HK-2 (cell line): ENCODE measurements at regions not wholly inside any gene's neighbourhood (a gene's known extent, or its start where the extent isn't known, plus 50 kb on each side); places are given as distances from the start of the nearest gene placed in this dataset.
"Not testable (repeated sequence)": the region's sequence is repeated elsewhere in the genome, so short reads cannot be mapped to it uniquely, and the experiment has no call there.

ENCODE experiments used
- DNase-seq: peaks from one replicate; pipeline ENCODE4 v3.0.0-alpha.2; 2018; ENCODE audit not compliant: unreplicated experiment

DNA sequence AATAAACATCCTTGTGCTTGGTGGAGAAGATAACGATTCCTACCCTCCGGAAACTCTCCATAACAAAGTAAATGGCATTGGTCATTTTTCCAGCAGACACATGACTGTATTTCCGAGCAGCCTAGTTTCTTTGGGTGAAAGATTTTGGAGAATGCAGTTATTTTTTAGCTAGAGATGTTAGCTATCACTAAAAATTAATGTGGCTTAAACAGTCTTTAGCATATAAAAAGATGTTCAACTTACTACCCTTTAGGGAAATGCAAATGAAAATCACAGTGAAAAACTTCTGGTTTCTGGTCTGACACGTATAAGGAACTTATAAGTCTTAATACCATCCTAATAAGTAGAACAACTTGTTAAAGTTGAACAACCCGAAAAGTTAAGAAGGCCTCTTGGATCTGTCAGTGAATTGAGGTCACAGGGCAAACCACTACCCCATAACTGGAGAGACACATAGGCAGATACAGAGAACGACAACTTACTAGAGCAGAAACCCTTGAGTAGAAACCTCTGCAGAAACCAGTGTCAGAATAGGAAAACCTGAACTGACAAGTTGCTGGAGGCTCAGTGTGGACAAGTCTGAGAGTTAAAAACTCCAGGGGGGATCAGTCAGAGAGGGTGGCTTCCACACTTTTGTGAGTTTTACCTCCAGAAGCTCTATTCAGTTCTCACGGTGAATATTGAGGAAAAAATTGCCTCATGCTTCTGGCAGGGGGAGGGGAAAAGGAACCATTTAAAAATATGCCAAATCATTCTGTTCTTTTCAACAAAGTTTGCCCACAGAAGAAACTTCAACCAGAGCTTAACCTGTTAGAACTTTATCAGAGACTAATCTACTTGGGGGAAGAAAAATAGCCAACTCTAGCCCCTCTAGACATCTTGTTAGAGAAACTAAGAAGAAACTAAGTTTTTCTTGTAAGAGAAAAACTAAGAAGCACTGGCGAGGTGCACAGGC, 325.2 kb upstream of the RPS23 start:
- DNase-seq, result no peak

DNA sequence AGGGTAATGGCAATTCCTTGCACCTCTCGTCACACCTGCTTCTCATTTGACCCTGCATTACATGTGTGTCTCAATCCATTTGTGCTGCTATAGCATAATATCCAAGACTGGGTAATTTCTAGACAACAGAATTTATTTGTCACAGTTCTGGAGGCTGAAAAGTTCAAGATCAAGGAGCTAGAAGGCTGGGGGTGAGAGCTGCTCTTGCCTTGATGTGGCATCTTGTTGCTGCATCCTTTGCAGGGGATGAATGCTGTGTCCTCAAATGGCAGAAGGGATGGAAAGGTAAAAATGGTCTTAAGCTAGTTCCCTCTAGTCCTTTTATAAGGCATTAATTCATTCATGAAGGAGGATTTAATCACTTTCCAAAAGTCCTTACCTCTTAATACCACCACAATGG, 323.7 kb upstream of the RPS23 start:
- DNase-seq, result no peak

DNA sequence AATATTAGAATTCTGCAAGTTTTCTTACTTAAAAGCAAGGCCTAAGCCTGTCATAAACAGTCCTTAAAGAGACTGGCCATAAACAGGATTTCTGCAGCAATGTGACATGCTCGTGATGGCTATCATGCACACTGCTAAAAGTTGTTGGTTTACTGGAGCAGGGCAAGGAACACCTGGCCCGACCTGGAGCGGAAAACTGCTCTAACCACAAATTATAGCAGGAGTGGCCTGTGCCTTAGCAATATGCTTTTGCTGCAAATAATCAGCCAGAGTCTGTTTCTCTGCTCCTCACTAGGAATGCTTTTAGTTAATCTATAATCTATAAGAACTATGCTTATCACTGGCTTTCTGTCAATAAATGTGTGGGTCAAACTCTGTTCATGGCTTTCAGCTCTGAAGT, 322.9 kb upstream of the RPS23 start:
- DNase-seq, result no peak

DNA sequence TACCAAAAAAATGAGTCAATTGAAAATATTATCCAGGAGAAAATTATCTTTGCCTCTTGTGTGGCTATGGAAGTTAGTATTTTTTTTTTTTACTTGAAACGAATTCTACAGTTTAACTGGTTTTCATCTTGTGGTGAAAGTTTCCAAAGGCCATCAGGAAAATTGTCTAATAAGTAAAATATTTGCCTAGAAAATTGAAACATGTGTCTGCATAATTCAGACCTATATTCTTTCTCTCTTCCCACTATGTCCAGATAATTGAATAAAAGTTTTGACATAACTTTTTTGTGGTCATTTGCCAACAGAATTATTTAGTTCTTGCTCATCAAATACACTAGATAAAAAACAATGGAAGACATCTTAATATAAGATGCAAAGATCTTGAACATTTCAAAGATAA, 321.5 kb upstream of the RPS23 start:
- DNase-seq, result no peak

DNA sequence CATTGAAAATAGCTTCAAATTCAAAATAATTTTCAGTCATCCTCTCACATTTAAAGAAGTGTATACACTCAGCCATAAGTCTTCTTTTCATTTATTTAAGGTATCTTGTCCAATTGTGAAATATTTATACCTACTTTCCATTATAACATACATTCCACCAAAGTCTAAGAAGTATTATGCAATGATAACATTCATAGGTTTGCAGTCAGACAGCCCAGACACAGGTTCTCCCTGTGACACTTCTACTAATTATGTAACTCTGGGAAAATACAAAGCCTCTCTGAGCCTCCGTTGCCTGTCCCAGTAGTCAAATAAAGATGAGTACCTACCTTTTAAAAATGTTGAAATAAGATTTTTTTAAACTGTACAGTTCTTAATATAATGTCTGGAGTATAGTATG, 320.9 kb upstream of the RPS23 start:
- DNase-seq, result no peak

DNA sequence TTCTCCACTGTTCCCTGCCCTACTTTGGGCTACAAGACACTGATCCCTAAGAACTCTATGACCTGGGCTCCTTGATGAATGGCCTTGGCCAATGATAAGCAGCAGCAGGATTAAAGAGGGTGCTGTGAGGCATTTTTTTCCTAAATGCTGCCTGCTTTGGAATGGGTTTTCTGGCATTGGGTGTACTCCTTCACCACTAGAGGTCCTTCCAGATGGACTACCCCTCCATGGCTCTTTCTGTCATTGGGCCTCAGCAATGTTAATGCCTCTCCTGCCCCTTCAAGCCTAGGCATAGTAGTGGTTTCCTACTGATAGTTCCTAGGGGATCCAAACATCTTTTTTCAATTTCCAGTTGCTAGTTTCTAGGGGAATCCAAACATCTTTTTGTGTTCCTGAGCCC, 319.3 kb upstream of the RPS23 start:
- no peak for DNase-seq

DNA sequence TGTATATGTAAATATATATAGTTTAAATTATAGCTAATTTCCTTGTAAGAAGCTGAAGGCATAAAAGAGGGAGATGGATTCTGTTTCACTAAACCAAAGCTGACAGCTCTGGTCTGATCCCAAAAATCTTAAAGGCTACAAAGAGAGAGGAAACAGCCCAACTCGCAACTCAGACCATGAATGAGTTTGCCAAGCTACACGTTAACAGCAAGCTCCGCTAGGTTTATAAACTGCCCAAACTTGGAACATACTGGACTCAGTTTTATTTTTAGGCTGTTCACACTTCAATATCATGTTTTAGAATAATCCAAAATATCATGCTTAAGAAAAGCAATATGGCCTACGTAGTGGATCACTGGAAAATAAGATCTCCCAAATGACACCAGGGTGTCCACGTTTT, 318.3 kb upstream of the RPS23 start:
- no peak for DNase-seq

DNA sequence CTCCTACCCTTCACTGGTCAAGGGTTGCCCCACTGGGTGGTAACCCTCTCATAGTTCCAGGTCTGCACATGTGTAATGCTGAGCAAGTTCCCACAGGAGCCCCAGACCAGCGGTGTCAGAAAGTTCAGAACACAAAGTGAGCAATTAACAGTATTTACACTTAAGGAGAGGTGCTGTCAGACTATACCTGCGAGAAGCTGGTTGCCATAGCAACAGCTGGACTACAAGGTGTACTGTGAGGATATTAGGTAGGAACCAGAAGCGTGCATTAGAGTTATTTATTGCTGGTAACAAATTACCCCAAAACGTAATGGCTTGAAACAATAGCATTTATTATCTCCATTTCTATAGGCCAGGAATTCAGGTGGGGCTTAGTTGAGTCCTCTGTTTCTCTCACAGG, 317.0 kb upstream of the RPS23 start:
- no peak for DNase-seq

DNA sequence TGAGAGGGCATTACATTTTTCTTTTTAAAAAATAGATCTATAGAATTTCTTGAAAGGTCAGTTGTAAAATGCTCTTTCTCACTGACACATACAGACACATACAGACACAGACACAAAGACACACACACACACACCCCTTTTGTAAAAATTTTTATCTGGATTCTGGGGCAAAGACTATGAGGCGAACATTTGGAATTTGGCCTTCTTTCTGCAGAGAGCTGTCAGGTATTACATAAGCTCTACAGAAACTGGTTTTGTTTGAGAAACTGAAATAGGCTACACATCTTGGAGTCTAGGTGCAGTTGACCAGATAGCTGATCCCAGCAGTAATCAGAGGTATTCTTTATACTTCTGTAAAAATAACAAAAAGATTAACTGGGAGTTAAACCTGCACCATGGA, 315.9 kb upstream of the RPS23 start:
- DNase-seq, result no peak

DNA sequence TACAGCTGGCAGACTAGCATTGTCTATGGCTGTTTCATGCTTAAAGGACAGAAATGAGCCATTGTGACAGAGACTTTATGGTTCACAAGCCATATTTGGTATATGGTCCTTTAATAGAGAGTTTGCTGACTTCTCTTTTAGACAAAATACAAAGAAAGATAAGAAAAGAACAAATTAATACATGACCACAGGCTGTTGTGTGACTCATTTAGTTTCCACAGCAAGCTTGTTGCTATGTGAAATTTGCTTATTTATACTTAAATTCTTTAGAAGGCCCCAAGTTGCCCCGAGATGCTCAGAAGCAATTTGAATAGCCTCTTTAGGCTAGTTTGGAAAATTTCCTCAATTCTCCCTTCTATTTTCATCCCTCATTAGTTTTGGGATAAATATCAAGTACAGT, 315.3 kb upstream of the RPS23 start:
- no peak for DNase-seq

DNA sequence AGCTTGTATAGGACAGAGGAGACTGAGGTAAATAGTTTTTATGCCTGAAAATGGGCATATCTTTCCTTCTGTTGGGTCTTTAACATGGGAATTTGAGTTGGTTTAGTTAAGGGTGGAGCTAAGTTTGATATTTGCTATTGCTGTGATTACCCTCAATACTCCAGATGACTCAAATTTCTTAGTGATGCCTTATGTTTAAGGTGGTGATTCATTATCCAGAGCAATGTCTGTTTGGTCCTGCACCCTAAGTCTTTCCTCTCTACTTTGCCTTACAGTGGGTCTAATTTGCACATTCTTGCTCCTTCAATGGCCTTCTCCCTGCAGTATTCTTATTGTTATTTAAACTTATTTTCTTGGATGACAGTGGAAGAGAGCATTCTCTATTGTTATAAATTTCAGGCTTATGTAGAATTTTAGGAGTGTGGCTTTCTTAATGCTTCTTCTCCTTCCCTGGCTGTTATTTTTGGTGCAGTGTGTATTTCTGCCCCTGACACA, 312.9 kb upstream of the RPS23 start:
- DNase-seq, result no peak

DNA sequence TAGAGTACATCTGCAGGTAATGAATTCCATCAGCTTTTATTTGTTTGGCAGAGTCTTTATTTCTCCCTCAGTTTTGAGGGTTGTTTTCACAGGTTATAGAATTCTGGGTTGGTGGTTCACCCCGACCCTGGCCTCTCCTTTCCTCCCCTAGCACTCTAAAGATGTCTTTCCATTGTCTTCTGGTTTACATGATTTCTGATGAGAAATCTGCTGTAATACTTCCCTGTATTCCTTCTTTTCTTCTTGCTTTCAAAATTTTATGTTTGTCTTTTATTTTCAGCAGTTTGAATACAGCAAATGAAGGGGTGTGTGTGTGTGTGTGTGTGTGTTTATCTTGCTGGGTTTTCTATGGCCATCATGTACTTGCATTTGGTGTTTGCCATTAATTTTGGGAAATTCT, 312.0 kb upstream of the RPS23 start:
- DNase-seq, result no peak

DNA sequence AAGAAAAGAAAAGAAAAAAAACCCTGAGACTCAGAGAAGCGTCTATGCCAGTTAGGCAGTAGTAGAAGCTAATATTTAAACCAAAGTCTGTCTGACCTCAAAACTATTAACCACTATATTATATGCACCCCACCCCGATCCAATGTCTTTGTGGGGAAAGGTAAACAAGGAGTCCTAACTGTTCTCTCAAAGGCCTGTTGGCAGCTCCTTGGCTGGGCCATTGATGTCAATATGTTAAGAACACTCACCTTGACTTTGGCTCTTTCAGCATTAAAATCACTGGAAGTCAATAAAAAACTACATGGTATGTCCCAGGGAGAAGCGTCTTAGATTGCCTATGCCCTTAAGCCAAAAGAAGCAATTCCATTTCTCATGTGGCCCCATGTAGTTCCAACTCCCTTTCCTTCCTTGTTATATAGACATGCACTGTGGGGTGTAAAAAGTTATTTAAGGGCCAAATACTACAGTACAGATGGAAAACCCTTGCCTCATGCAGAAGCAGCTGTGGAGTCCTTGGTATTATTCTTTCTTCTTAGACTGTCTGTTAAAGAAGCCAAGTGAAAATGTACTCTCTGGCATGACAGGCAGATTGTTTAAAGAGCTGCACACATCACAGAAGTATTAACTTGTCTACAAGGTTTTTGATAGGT, 308.6 kb upstream of the RPS23 start:
- DNase-seq, result no peak

DNA sequence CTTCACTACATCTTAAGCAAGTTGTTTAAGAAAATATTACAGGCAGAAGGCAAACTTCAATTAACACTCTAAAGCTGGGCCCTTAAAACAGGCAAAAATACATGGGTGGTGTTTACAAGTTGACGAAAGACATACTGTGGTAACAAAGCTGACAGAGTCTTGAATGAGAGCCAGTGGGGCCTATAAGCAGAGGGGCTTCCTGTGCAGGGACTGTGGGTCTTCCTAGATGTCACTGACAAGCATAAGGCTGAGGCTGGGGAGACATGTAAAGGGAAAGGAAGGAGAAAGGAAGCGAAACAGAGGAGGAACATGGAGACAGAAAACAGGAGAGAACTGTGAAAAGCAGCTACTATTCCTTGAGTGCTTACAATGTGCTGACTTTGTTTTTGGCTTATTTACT, 308.0 kb upstream of the RPS23 start:
- no peak for DNase-seq

DNA sequence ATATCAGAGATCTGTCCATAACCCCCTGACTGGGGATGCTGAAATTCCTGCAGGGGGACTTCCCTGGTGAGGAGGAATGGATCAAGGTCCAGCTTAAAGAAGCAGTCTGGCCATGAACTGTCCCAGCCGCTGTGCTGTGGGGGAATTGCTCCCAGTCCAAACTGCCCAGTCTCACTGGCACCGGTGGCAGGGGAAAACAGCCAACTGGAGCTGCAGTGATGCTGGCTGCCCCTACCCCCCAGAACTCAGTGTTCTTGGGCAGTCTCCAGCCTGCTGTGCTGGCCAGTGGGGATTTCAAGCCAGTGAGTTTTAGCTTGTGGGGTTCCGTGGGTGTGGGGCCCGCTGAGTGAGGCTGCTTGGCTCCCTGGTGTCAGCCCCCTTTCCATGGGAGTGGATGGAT, 306.5 kb upstream of the RPS23 start:
- DNase-seq, result no peak

DNA sequence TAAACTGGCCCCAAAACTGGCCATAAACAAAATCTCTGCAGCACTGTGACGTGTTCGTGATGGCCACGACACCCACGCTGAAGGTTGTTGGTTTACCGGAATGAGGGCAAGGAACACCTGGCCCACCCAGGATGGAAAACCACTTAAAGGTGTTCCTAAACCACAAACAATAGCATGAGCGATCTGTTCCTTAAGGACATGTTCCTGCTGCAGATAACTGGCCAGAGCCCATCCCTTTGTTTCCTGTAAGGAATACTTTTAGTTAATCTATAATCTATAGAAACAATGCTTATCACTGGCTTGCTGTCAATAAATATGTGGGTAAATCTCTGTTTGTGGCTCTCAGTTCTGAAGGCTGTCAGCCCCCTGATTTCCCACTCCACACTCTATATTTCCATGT, 305.2 kb upstream of the RPS23 start:
- not testable (repeated sequence) for DNase-seq

DNA sequence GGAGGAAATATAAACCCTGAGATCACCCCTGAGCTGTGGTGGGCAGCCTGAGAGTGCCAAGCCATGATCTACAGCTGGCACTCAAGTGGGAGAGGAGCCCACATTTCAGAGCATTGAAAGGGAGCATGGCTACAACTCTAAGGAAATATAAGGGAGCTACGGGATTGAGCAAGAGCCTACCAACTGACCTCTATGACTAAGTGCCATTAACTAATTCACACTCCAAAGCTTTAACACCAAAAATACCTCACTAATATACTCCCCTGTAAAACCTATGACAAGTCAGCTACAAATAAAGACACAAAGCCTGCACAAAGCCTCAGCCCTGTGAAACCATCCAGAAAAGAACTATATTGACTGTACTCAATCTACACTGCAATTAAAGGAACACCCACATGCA, 286.8 kb upstream of the RPS23 start:
- DNase-seq, result no peak

DNA sequence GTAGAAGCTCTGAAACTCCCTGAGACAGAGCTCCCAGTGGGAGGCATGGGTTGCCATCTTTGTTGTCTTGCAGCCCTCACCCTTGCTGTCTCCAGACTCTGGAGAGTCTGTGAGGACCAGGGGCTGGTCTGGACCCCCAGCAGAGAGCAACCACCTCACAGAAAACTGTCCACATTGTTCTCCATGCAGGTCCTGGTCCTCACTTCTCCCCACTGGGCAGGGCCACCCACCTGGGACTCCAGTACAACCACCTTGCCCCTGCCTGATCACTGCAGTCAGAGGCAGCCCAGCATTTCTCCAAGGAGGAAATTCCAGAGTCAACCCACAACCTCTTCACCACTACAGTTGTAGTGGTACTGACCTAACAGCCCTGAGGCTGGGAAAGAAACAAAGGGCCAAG, 285.6 kb upstream of the RPS23 start:
- DNase-seq, result no peak

DNA sequence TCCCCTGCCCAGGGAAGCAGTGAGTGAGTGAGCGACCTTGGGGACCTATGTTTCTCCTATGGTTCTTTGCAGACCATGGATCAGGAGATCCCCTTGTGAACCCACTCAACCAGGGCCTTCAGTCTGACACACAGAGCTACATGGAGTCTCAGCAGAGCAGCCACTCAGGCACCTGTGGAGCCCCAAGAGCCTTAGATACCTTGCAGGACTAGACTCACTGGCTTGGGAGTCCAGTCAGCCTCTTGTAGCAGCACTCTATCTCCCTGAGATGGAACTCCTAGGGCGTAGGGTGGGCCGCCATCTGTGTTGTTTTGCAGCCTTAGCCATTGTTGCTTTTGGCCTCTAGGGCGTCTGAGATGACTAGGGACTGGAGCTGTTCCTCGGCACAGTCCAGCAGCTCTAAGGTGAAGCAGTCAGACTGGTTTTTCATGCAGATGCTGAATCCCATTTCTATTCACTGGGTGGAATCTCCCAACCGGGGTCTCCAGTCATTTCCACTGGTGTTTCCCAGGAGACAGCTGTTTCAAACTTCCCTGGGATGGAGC, 284.6 kb upstream of the RPS23 start:
- no peak for DNase-seq

DNA sequence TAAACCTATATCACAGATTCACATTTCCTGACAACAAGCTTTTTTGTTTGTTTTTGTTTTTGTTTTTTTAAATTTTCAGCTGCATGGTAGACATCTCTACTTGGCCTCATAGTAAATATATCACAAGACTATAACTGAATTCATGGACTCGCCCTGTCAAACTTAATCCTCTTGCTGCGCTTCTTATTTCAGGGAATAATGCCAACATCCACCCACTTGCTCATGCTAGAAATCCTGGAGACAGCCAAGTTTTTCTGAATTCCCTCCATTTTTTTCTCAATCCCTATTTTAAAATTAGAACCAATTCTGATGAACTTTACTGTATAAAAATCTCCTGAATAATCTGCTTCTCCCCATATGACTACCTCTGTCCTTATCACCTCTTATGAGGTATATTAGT, 283.6 kb upstream of the RPS23 start:
- no peak for DNase-seq

DNA sequence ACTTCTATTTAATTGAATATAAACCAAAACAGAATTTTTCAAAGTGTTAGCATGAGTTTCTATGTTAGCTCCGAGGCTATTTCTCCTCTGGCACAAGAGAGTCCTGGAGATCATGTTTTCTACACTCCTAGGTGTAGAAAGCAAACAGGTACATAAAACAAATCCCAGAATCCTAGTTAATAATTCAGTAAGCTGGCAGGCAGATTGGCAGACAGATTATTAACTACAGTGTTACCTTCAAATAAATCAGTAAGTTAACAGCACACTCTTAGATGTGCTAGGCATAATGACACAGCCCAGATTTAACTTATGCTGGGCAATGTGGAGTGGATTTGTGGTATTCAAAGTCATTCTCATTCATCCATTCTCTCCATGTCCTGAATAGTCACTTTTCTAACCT, 282.8 kb upstream of the RPS23 start:
- no peak for DNase-seq

DNA sequence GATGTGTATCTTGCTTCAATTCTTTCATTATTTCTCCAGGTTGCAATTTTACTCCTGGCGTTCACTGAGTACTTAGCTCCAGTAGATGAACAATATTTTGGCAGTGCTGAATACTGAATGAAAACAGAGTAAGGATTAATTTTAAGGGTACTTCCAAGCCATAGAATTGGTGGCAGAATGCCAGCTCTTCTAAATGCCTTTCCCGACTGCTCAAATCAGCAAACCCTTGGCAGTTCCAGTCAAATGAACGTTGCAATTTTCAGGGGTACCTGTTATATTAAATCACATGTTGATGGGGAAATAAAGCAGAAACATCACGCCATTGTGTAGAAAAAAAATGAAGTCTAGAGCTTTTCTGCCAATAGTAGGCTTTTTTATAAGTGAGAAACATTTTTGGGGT, 282.4 kb upstream of the RPS23 start:
- no peak for DNase-seq

DNA sequence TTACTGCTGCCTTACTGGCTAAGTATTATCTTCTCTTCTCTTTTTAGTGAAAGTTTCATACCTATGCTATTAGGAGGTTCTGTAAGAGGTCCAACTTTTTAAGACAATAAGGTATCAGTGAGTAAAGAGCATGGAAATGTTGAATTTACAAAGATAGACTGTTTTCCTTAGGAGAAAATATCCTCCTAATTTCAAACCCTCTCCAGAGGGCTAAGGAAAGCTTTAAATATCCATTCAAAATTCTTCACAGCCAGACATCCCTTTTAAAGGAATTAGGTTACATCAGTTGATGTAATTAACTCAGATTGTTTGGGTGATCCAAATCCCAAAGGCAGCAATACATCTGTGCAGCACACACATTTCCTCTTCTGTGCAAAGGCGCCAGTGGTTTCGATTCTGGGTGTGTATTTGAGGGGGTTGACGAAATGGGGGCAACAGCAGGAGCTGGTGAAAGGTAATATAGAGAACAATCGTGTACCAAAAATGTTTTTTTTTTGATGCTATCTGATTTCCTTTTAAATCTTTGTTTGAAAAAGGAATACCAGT, 273.8 kb upstream of the RPS23 start:
- no peak for DNase-seq
